ENCODE measurements at regions not wholly inside any gene's neighbourhood (a gene's known extent, or its start where the extent isn't known, plus 50 kb on each side); places are given as distances from the start of the nearest gene placed in this dataset.

DNA sequence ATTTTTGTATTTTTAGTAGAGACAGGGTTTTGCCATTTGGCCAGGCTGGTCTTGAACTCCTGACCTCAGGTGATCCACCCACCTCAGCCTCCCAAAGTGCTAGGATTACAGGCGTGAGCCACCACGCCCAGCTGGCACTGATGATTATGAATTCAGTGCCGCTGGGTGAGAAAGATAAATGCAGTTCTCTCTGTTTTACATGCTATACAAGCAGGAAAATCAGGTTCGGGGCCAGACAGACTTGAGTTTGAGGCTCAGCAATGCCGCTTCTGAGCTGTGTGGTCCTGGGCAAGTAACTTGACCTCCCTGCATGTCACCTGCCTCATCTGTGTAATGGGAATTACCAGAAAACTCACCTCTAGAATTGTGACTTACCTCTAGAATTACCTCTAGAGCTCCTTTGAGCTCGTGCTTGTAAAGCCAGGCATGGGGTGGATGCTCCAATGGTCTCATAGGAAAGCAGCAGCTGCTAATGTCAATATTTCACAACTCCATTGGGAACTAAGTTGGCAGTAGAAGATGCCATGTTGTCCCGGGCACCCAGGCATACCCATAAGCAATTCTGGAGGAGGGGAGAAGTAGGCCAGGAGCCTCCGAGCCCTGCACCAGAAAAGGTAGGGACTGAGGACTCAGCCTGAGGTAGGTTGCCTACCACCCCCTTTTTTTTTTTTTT lies 119.8 kb upstream of the SLC25A33 start:
- TF ChIP-seq, protein P1, sequence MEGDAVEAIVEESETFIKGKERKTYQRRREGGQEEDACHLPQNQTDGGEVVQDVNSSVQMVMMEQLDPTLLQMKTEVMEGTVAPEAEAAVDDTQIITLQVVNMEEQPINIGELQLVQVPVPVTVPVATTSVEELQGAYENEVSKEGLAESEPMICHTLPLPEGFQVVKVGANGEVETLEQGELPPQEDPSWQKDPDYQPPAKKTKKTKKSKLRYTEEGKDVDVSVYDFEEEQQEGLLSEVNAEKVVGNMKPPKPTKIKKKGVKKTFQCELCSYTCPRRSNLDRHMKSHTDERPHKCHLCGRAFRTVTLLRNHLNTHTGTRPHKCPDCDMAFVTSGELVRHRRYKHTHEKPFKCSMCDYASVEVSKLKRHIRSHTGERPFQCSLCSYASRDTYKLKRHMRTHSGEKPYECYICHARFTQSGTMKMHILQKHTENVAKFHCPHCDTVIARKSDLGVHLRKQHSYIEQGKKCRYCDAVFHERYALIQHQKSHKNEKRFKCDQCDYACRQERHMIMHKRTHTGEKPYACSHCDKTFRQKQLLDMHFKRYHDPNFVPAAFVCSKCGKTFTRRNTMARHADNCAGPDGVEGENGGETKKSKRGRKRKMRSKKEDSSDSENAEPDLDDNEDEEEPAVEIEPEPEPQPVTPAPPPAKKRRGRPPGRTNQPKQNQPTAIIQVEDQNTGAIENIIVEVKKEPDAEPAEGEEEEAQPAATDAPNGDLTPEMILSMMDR (IDR thresholded peaks at IDR 0.05), result no peak
- TF ChIP-seq POLR2AphosphoS5 (IDR thresholded peaks at IDR 0.05) (no peak), EP300 (IDR thresholded peaks at IDR 0.05) (no peak), POLR2A (IDR thresholded peaks at IDR 0.05; ENCODE audit: low read depth) (no peak)

Measured in esophagus muscularis mucosa (tissue), 4 donors.